ENCODE measurements at regions not wholly inside any gene's neighbourhood (a gene's known extent, or its start where the extent isn't known, plus 50 kb on each side); places are given as distances from the start of the nearest gene placed in this dataset.

GRCh38 chr5:143551820-143552251 lies 148.3 kb upstream of the NR3C1 start:
- no peak overlapping the region for H3K9ac ChIP-seq (ENCODE audit: extremely low read depth, insufficient read length, low read length)

More at GRCh38 chr5:143551820-143552251, 148.3 kb upstream of the NR3C1 start:
- no peaks in the 10 kb centered on the region for H3K79me2 ChIP-seq (ENCODE audit: insufficient read depth, low read length)
- H3K27ac ChIP-seq (ENCODE audit: insufficient read length, low read depth, low read length): no peak overlapping the region
- H4K20me1 ChIP-seq (ENCODE audit: control insufficient read depth, insufficient read depth, insufficient read length): no peaks in the 10 kb centered on the region
- no peak overlapping the region for H4K91ac ChIP-seq (ENCODE audit: insufficient read length, low read depth, low read length)
- WGBS (ENCODE audit: extremely low coverage, insufficient read length, low lambda C conversion rate): no CpG with 5 or more reads among the region's 2 CpGs
- no peak overlapping the region for H2AK5ac ChIP-seq (ENCODE audit: insufficient read length, low read length)
- H3K4ac ChIP-seq (ENCODE audit: low read depth, low read length): no peak overlapping the region
- H2BK5ac ChIP-seq (ENCODE audit: insufficient read length, low read length): no peak overlapping the region
- H4K8ac ChIP-seq (replicated peaks; ENCODE audit: insufficient read length, low read depth, low read length): no peak overlapping the region
- no peak for TF ChIP-seq CTCF (conservative IDR thresholded peaks at IDR 0.05)
- H2BK120ac ChIP-seq (ENCODE audit: low read depth, low read length, poor library complexity, severe bottlenecking): no peak overlapping the region
- Mint-ChIP-seq H3K36me3 (ENCODE audit: insufficient read depth in 1 of 3, low read depth in 3 of 3) (peaks cover 0 to 7% (median 2%) of the 10 kb centered on the region in 3 experiments; a peak in 2 of 7 replicates), H3K27ac (no peak overlapping the region), H3K27me3 (ENCODE audit: low read depth) (no peaks in the 10 kb centered on the region), H3K4me1 (no peaks in the 10 kb centered on the region), H3K9me3 (peaks cover 5 to 6% of the 10 kb centered on the region in 2 experiments; a peak in 2 of 5 replicates), H3K4me3 (no peak overlapping the region)
- H2BK15ac ChIP-seq (ENCODE audit: low read depth, low read length): no peak overlapping the region
- H2BK20ac ChIP-seq (ENCODE audit: low read depth, low read length, poor library complexity, severe bottlenecking): no peak overlapping the region
- H3K23ac ChIP-seq (ENCODE audit: insufficient read length, low read depth, low read length): no peak overlapping the region
- H3T11ph ChIP-seq (ENCODE audit: low read length): no peak overlapping the region
- H3K9me3 ChIP-seq (ENCODE audit: control insufficient read depth, low read depth, low read length): no peaks in the 10 kb centered on the region
- no peak overlapping the region for H2BK12ac ChIP-seq (ENCODE audit: insufficient read length, low read depth, low read length)
- no peaks in the 10 kb centered on the region for H3K79me1 ChIP-seq (ENCODE audit: insufficient read depth, low read depth, low read length, poor library complexity, severe bottlenecking)
- DNase-seq: no peak
- H3K4me2 ChIP-seq (ENCODE audit: insufficient read depth, insufficient read length, low read length): no peak overlapping the region
- no peak overlapping the region for H4K5ac ChIP-seq (ENCODE audit: insufficient read length, low read depth, low read length)
- no peak overlapping the region for H3K18ac ChIP-seq (ENCODE audit: insufficient read length, low read depth, low read length)
- no peak overlapping the region for H3K14ac ChIP-seq (ENCODE audit: insufficient read depth, low read length)
- no peaks in the 10 kb centered on the region for H3K27me3 ChIP-seq (ENCODE audit: insufficient read depth, low read length)
- no peak overlapping the region for H3K56ac ChIP-seq (ENCODE audit: insufficient read length, low read depth, low read length)
- H3K23me2 ChIP-seq (ENCODE audit: insufficient read length, low read depth, low read length, poor library complexity, severe bottlenecking): no peaks in the 10 kb centered on the region
- H2AFZ ChIP-seq (ENCODE audit: low read length): no peak overlapping the region
- no peaks in the 10 kb centered on the region for H3K4me1 ChIP-seq (ENCODE audit: insufficient read depth, low read length)

Data from H9 (cell line).